T-helper 2 cell treated with Interferon-gamma antibody and Interleukin-4, amounts not matched to agents 100 ng/mL and 5 ng/mL, for 36 hours (primary cell): ENCODE measurements at regions not wholly inside any gene's neighbourhood (a gene's known extent, or its start where the extent isn't known, plus 50 kb on each side); places are given as distances from the start of the nearest gene placed in this dataset.
"Not testable (repeated sequence)": the region's sequence is repeated elsewhere in the genome, so short reads cannot be mapped to it uniquely, and the experiment has no call there.

Experiments used
- intact Hi-C: fragments of 100-400 bp; cut with micrococcal nuclease; formaldehyde crosslinking; loops from one replicate; pipeline ENCODE4 v1.15.1; 2023

DNA sequence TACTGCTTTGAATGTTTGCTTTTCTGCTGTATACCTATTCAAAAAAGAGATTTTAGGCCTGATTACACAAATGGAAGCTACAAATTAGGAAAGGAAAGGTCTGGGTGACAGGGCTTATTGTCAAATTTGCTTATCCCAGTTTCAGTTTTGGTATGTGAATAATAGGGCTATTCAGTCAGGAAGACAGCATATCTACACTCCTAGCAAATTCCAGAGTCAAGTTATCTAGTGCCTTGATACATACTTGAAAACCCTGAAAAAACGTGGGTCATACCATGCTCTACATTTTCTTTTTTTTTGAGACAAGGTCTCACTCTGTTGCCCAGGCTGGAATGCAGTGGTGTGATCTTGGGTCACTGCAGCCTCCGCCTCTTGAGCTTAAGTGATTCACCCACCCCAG lies 59.2 kb upstream of the CCDC180 start:
- intact Hi-C loops: not testable (repeated sequence)

- intact Hi-C loops: no loop called here
Measured at GRCh38 chr9:97243606-97244005, 63.9 kb upstream of the CCDC180 start.

DNA sequence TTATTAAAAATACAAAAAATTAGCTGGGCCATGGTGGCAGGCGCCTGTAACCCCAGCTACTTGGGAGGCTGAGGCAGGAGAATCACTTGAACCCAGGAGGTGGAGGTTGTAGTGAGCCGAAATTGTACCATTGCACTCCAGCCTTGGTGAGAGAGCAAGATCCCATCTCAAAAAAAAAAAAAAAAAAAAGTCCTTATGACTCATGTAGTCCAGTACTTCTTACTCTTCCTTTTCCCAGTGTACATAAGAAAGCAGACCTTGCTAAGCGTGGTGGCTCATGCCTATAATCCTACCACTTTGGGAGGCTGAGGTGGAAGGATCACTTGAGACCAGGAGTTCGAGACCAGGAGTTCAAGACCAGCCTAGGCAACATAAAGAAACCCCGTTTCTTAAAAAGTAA lies 66.0 kb upstream of the CCDC180 start:
- intact Hi-C loops: not testable (repeated sequence)

DNA sequence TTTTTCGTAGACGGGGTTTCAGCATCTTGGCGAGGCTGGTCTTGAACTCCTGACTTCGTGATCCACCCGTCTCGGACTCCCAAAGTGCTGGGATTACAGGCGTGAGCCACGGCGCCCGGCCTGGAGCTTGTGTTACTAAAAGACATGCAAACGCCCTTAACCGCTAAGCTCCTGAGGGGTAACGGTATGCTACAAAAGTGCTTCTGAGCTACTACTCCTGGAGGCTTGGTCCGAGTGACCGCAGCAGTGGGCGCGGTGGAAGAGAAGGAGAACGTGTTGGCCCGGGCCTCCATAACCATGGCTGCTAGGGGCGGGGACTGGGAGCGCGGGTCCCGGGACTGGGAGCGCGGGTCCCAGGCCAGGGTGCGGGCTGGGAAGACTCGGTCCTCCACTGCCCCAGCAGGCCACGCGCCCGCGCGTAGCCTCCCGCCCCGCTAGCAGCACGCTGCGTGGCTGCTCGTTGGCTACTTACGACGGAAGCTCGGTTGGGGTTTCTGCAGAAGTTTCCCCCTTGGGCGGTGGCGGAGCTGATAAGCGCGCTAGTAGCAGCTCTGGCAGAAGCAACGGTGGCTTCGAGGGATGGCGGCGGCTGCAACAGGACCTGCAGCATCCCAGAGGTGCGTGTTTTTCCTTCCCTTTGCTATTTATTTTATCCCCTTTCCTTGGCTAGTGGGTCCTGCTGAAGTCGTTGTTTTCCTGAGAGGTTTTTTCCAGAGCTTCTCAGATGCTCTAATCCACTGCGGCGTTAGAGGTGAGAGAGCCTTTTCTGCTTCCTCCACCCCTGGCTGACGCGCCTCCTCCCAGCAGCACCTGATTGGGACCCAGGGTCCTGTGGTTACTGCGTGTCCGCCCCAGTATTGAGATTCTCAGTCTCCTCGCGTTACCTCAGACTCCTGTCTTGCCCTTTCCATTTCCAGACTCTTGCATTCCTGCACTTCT lies 69.2 kb upstream of the CCDC180 start:
- intact Hi-C loops: loop anchor here (2.0 kb wide), 1 partner anchor 381 kb away; no protein-coding TSS in a partner anchor

DNA sequence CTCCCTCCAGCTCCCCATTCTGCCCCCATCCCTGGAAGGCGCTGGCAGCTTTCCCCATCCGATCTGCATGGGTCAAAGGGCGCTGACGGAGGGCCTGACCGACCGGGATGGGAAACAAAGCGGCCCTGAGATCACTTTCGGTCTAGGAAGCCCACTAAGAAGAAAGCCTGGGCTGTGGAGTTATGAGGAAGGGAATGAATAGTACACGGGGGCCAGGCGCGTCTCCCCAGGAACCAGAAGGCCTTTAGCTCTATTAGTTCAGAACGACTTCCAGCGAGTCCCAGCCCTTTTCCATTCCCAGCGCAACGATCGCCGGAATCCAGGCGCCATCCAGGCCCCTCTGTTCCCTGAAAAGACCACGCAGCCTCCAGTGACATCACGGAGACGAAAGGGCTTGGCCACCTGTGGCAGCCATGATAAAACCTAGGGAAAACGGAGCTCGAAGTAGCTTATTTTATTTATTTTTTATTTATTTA lies 70.1 kb upstream of the CCDC180 start:
- intact Hi-C loops: no loop called here

DNA sequence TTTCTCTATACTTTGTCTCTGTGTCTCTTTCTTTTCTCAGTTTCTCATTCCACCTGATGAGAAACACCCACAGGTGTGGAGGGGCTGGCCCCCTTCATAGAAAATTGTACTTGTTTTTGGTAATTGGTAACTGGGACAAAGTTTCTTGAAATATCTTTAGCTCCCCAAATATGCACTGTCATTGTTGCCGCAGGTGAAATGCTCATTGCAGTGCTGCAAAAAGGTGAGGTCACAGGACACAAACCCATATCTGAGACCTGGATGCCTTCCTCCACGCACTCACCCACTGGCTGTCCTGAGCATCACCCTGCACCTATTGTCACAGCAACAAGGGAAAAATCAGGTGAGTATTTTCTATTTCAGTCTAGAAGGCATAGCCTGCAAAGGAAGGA lies 74.5 kb upstream of the CCDC180 start:
- intact Hi-C loops: not testable (repeated sequence)

GRCh38 chr9:97232060-97233008 lies 75.1 kb upstream of the CCDC180 start:
- intact Hi-C loops: not testable (repeated sequence)

DNA sequence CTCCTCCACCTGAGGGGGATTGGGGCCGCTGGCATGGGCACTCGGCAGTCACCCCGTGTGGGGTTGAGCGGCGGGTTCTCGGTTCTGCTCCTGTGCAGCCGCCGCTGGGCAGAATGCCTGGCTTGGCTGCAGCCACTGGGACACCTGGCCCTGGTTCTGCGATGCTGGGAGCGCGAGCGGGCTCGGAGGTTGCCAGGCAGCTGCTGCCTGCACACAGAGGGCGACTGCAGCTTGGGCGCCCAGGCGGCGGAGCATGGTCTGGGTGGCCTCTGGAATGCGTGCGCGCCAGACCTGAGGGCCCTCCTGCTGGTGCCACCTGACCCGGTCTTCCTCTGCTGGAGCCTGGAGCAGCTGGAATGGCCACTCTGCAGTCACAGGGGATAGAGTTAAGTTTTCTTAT lies 85.1 kb upstream of the CCDC180 start:
- intact Hi-C loops: not testable (repeated sequence)

GRCh38 chr9:97221478-97222355 lies 85.7 kb upstream of the CCDC180 start:
- intact Hi-C loops: not testable (repeated sequence)

- intact Hi-C loops: no loop called here
Measured at GRCh38 chr9:97220894-97221477, 86.5 kb upstream of the CCDC180 start.

DNA sequence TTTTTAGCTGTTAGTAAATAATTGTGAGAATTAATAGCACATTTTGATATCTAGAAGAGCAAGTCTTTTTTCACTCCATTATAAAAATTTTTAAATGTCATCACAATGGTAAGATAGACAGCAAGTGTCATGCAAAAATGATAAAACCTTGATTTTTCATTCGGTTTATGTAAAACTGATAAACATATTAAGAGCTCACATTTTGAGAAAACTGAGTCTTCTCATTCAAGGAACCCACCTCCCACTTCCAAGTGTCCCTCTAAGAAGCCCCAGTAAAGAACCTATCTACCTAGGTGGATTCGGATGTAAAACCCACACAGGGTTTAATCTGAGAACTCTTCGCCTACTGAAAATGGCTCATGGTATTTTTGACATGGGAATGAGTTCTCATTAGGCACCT lies 87.1 kb upstream of the CCDC180 start:
- intact Hi-C loops: not testable (repeated sequence)

- intact Hi-C loops: not testable (repeated sequence)
Measured at GRCh38 chr9:97219443-97220140, 87.9 kb upstream of the CCDC180 start.

DNA sequence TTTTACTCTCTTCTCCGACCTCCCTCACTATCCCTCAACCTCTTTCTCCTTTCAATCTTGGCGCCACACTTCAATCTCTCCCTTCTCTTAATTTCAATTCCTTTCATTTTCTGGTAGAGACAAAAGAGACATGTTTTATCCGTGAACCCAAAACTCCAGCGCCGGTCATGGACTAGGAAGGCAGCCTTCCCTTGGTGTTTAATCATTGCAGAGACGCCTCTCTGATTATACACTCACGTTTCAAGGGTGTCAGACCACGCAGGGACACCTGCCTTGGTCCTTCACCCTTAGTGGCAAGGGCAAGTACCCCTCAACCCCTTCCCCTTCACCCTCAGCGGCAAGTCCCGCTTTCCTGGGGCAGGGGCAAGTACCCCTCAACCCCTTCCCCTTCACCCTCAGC lies 92.3 kb upstream of the CCDC180 start:
- intact Hi-C loops: not testable (repeated sequence)

DNA sequence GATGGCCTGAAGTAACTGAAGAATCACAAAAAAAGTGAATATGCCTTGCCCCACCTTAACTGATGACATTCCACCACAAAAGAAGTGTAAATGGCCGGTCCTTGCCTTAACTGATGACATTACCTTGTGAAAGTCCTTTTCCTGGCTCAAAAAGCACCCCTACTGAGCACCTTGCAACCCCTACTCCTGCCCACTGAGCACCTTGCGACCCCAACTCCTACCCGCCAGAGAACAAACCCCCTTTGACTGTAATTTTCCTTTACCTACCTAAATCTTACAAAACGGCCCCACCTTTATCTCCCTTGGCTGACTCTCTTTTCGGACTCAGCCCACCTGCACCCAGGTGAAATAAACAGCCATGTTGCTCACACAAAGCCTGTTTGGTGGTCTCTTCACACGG lies 92.9 kb upstream of the CCDC180 start:
- intact Hi-C loops: not testable (repeated sequence)

GRCh38 chr9:97199683-97200082 lies 107.8 kb upstream of the CCDC180 start:
- intact Hi-C loops: not testable (repeated sequence)

DNA sequence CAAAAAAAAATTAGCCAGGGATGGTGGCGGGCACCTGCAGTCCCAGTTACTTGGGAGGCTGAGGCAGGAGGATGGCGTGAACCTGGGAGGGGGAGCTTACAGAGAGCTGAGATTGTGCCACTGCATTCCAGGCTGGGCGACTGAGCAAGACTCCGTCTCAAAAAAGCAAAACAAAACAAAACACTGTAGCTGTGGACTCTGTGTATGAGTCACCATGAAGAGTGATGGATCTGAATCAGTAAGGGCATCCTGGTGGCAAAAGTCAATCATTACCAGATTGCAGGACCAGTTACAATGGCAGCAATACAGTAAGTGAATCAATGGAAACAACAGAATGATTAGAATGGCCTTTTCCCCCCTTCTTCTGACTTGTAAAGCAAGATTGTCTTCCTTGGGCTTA lies 113.7 kb upstream of the CCDC180 start:
- intact Hi-C loops: not testable (repeated sequence)

GRCh38 chr9:97188545-97188944 lies 118.9 kb upstream of the CCDC180 start:
- intact Hi-C loops: no loop called here

GRCh38 chr9:97187706-97188105 lies 119.8 kb upstream of the CCDC180 start:
- intact Hi-C loops: not testable (repeated sequence)

GRCh38 chr9:97186493-97186892 lies 121.0 kb upstream of the CCDC180 start:
- intact Hi-C loops: no loop called here

DNA sequence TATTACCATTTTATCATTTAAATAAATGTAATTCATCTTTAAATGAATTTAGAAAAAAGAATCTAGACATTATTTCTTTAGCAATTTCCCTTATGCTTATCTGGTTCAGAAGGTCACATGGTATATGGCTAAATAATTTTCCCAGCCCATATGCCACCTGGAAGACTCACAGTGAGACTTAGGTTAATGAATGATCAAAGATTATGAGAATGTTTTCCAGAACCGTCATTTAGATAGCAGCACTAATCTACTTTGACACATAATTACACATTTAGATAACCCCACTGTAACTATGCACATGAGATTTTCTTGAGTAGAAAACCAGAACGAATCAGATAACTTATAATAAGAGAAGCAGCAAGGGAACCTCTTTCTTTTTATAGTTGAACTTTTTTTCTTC lies 124.9 kb upstream of the CCDC180 start:
- intact Hi-C loops: not testable (repeated sequence)
